ENCODE measurements at regions not wholly inside any gene's neighbourhood (a gene's known extent, or its start where the extent isn't known, plus 50 kb on each side); places are given as distances from the start of the nearest gene placed in this dataset.

GRCh38 chr2:238711346-238711745 lies 136.5 kb upstream of the TWIST2 start:
- in situ Hi-C loops (cut with MboI; ENCODE audit: low pct_unique_long_range_greater_than_20kb, low sequenced_read_pairs, unreplicated experiment) = no loop called here
- TF ChIP-seq CTCF (IDR thresholded peaks at IDR 0.05; ENCODE audit: extremely low read depth, insufficient read depth, missing control alignments) = no peak
- no peak for DNase-seq (ENCODE audit: low spot score)

GRCh38 chr2:238712011-238712410 lies 135.9 kb upstream of the TWIST2 start:
- in situ Hi-C loops (cut with MboI; ENCODE audit: low pct_unique_long_range_greater_than_20kb, low sequenced_read_pairs, unreplicated experiment) = no loop called here
- TF ChIP-seq CTCF (IDR thresholded peaks at IDR 0.05; ENCODE audit: extremely low read depth, insufficient read depth, missing control alignments) = no peak

GRCh38 chr2:238713198-238713826 lies 134.6 kb upstream of the TWIST2 start:
- DNase-seq (ENCODE audit: low spot score) = no peak
- TF ChIP-seq CTCF (IDR thresholded peaks at IDR 0.05; ENCODE audit: extremely low read depth, insufficient read depth, missing control alignments) = no peak
- in situ Hi-C loops (cut with MboI; ENCODE audit: low pct_unique_long_range_greater_than_20kb, low sequenced_read_pairs, unreplicated experiment) = no loop called here

More at GRCh38 chr2:238712011-238712410, 135.9 kb upstream of the TWIST2 start:
- no peak for DNase-seq (ENCODE audit: low spot score)

- in situ Hi-C loops (cut with MboI; ENCODE audit: low pct_unique_long_range_greater_than_20kb, low sequenced_read_pairs, unreplicated experiment) = no loop called here
- DNase-seq (ENCODE audit: low spot score) = no peak
- no peak for TF ChIP-seq CTCF (IDR thresholded peaks at IDR 0.05; ENCODE audit: extremely low read depth, insufficient read depth, missing control alignments)
Observed at GRCh38 chr2:238714038-238714528, 133.8 kb upstream of the TWIST2 start.

GRCh38 chr2:238716171-238716570 lies 131.7 kb upstream of the TWIST2 start:
- TF ChIP-seq CTCF (IDR thresholded peaks at IDR 0.05; ENCODE audit: extremely low read depth, insufficient read depth, missing control alignments) = no peak
- in situ Hi-C loops (cut with MboI; ENCODE audit: low pct_unique_long_range_greater_than_20kb, low sequenced_read_pairs, unreplicated experiment) = no loop called here
- DNase-seq (ENCODE audit: low spot score) = no peak

- in situ Hi-C loops (cut with MboI; ENCODE audit: low pct_unique_long_range_greater_than_20kb, low sequenced_read_pairs, unreplicated experiment) = no loop called here
- no peak for TF ChIP-seq CTCF (IDR thresholded peaks at IDR 0.05; ENCODE audit: extremely low read depth, insufficient read depth, missing control alignments)
- no peak for DNase-seq (ENCODE audit: low spot score)
Observed at GRCh38 chr2:238716585-238716984, 131.3 kb upstream of the TWIST2 start.
